Gastroesophageal sphincter (tissue), 4 donors: ENCODE measurements at regions not wholly inside any gene's neighbourhood (a gene's known extent, or its start where the extent isn't known, plus 50 kb on each side); places are given as distances from the start of the nearest gene placed in this dataset.

Experiments
- ATAC-seq: fragments of 150-250 bp; one replicate; pipeline ENCODE4 v1.9.1; 2016; ENCODE audit warnings: mild to moderate bottlenecking, moderate library complexity
- H3K27ac ChIP-seq, 4 donors: fragments of 200-600 bp; sonication (generic) in 3 of 4; 1 replicate in 3 of 4; 2 replicates in 1 of 4; pipeline ENCODE4 v1.5.1; 2016 to 2019
- H3K27me3 ChIP-seq: fragments of 200-600 bp; sonication (generic); one replicate; pipeline ENCODE4 v1.5.1; 2019
- H3K36me3 ChIP-seq, 2 donors: fragments of 200-600 bp; sonication (generic); one replicate each; pipeline ENCODE4 v1.5.1; 2019; ENCODE audit warnings: control low read depth in 1 of 2
- H3K4me1 ChIP-seq, 3 donors: fragments of 200-600 bp; sonication (generic); 1 replicate in 2 of 3; 2 replicates in 1 of 3; pipeline ENCODE4 v1.5.1; 2016 to 2019; ENCODE audit warnings: control low read depth in 2 of 3
- H3K4me3 ChIP-seq, 2 donors: fragments of 200-600 bp; sonication (generic); one replicate each; pipeline ENCODE4 v1.5.1; 2019; ENCODE audit warnings: mild to moderate bottlenecking in 1 of 2, moderate library complexity in 1 of 2
- H3K9me3 ChIP-seq, 3 donors: fragments of 200-600 bp; sonication (generic); one replicate each; pipeline ENCODE4 v1.5.1; 2017 to 2019; ENCODE audit warnings: control low read depth in 2 of 3
- EP300 ChIP-seq: sonication (generic); formaldehyde crosslinking; IDR thresholded peaks from one replicate; pipeline ENCODE4 v1.6.1; 2017; ENCODE audit warnings: antibody characterized with exemption, mild to moderate bottlenecking
- POLR2A ChIP-seq, 2 donors: fragments of 450-650 bp; IDR thresholded peaks; one replicate each; pipeline ENCODE4 v1.6.1; 2017; ENCODE audit warnings: antibody characterized with exemption in 2 of 2, mild to moderate bottlenecking in 2 of 2, moderate library complexity in 1 of 2
- POLR2AphosphoS5 ChIP-seq: sonication (generic); formaldehyde crosslinking; IDR thresholded peaks from one replicate; pipeline ENCODE4 v1.6.1; 2017; ENCODE audit warnings: antibody characterized with exemption
- WGBS, 2 donors: methylation state at CpG; one replicate each; pipeline ENCODE4 v1.1.5; 2018; ENCODE audit warnings: low coverage in 1 of 2; 5-methylcytosine and 5-hydroxymethylcytosine counted together
- TF ChIP-seq, protein P1 (sequence below), 4 experiments: fragments of 200-600 bp in 2 of 4; fragments of 450-650 bp in 2 of 4; sonication (generic) in 1 of 4; IDR thresholded peaks; one replicate each; pipeline ENCODE4 v1.5.1; 2017 to 2019; ENCODE audit warnings: antibody characterized with exemption in 4 of 4, mild to moderate bottlenecking in 2 of 4, moderate library complexity in 2 of 4

- ATAC-seq: no peak
- TF ChIP-seq, protein P1, sequence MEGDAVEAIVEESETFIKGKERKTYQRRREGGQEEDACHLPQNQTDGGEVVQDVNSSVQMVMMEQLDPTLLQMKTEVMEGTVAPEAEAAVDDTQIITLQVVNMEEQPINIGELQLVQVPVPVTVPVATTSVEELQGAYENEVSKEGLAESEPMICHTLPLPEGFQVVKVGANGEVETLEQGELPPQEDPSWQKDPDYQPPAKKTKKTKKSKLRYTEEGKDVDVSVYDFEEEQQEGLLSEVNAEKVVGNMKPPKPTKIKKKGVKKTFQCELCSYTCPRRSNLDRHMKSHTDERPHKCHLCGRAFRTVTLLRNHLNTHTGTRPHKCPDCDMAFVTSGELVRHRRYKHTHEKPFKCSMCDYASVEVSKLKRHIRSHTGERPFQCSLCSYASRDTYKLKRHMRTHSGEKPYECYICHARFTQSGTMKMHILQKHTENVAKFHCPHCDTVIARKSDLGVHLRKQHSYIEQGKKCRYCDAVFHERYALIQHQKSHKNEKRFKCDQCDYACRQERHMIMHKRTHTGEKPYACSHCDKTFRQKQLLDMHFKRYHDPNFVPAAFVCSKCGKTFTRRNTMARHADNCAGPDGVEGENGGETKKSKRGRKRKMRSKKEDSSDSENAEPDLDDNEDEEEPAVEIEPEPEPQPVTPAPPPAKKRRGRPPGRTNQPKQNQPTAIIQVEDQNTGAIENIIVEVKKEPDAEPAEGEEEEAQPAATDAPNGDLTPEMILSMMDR (IDR thresholded peaks at IDR 0.05): no peak
- no peak for TF ChIP-seq POLR2A (IDR thresholded peaks at IDR 0.05)
- TF ChIP-seq EP300: no peak
- TF ChIP-seq POLR2AphosphoS5: no peak
- peaks cover under 1% of the 10 kb centered on the region for H3K27me3 ChIP-seq
- no peaks in the 10 kb centered on the region for H3K36me3 ChIP-seq
- peaks cover 0 to 1% (median 0%) of the 10 kb centered on the region in 3 donors for H3K9me3 ChIP-seq
- H3K27ac ChIP-seq: no peak overlapping the region
- no peak overlapping the region for H3K4me3 ChIP-seq
- no peaks in the 10 kb centered on the region for H3K4me1 ChIP-seq
- WGBS, 2 donors: 89 to 96% methylated on average over 4 of the region's 5 CpGs
Measured at GRCh38 chr17:72457712-72458111, 336.9 kb downstream of the SOX9 start.

DNA sequence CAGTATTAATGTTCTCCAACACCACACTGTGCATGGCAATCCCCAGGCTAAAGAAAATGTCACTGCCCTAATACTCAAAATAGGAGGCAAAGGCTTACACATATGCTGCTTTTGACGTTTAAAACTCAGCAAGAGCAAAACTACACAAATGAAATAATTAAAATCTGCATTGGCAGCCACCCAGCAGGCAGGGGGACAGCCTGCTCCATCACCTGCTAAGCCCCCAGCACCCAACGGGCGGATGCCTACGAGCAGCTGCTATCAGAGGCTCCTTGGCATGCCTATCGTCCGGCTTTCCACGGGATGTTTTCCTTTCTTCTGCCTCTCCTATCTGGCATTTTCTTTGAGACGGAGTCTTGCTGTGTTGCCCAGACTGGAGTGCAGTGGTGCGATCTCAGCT lies 337.5 kb downstream of the SOX9 start:
- peaks cover 6% of the 10 kb centered on the region for H3K27me3 ChIP-seq
- peaks cover 0 to 7% (median 0%) of the 10 kb centered on the region in 3 donors for H3K9me3 ChIP-seq
- no peaks in the 10 kb centered on the region for H3K4me1 ChIP-seq
- no peak overlapping the region for H3K4me3 ChIP-seq
- TF ChIP-seq, protein P1 (IDR thresholded peaks at IDR 0.05): no peak
- TF ChIP-seq EP300: no peak
- TF ChIP-seq POLR2A (IDR thresholded peaks at IDR 0.05): no peak
- no peak for TF ChIP-seq POLR2AphosphoS5
- 86 to 93% methylated on average over 6 to 9 of the region's 9 CpGs for WGBS, 2 donors
- H3K27ac ChIP-seq: no peak overlapping the region
- no peak for ATAC-seq
- H3K36me3 ChIP-seq: no peaks in the 10 kb centered on the region

GRCh38 chr17:72460711-72461110 lies 339.9 kb downstream of the SOX9 start:
- H3K27ac ChIP-seq: no peak overlapping the region
- no peak for TF ChIP-seq POLR2AphosphoS5
- no peak for TF ChIP-seq POLR2A (IDR thresholded peaks at IDR 0.05)
- TF ChIP-seq, protein P1 (IDR thresholded peaks at IDR 0.05): no peak
- no peak for TF ChIP-seq EP300
- peaks cover 0 to 7% (median 0%) of the 10 kb centered on the region in 3 donors for H3K9me3 ChIP-seq
- H3K36me3 ChIP-seq: no peaks in the 10 kb centered on the region
- no peaks in the 10 kb centered on the region for H3K4me1 ChIP-seq
- no peak for ATAC-seq
- no peak overlapping the region for H3K4me3 ChIP-seq
- H3K27me3 ChIP-seq: peaks cover 13% of the 10 kb centered on the region

- no peak for ATAC-seq
- Histone ChIP-seq H3K27me3 (peaks cover 15% of the 10 kb centered on the region), H3K4me1 (no peaks in the 10 kb centered on the region), H3K4me3 (no peak overlapping the region), H3K27ac (no peak overlapping the region), H3K36me3 (no peaks in the 10 kb centered on the region), H3K9me3 (peaks cover 0 to 7% (median 0%) of the 10 kb centered on the region in 3 donors)
- 50% methylated on average over 4 of the region's 5 CpGs; no CpG with 5 or more reads in 1 of the 2 donors for WGBS, 2 donors
- TF ChIP-seq POLR2AphosphoS5 (no peak), EP300 (no peak), POLR2A (IDR thresholded peaks at IDR 0.05) (no peak)
- TF ChIP-seq, protein P1 (IDR thresholded peaks at IDR 0.05): no peak
Measured at GRCh38 chr17:72461757-72462156, 340.9 kb downstream of the SOX9 start.

DNA sequence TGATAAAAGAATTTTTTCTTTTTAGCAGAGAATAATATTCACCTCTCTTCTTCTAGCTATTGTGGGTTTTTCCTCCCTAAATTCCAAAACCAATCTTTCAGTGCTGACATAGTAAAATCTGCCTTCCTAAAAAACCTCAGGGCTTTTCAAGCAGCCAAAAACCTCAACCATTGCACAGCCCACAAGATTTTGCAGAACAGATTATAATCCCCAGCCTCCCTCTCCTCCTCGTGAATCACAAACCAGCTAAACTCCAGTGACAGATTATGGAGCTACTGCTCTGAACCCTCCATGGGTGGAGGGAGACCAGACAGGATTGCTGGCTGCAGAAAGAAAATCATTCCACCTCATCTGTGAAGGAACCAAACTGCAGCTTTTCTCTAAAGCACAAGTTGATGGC lies 341.6 kb downstream of the SOX9 start:
- Histone ChIP-seq H3K36me3 (no peaks in the 10 kb centered on the region), H3K9me3 (peaks cover 0 to 7% (median 0%) of the 10 kb centered on the region in 3 donors), H3K27me3 (peaks cover 15% of the 10 kb centered on the region), H3K27ac (no peak overlapping the region), H3K4me3 (no peak overlapping the region), H3K4me1 (no peaks in the 10 kb centered on the region)
- TF ChIP-seq, protein P1 (IDR thresholded peaks at IDR 0.05): no peak
- no peak for TF ChIP-seq POLR2A (IDR thresholded peaks at IDR 0.05)
- no peak for TF ChIP-seq POLR2AphosphoS5
- TF ChIP-seq EP300: no peak
- 17 to 43% methylated on average over 1 of the region's 1 CpG for WGBS, 2 donors
- no peak for ATAC-seq
